Activated CD4-positive, alpha-beta T cell treated with anti-CD3 and anti-CD28 coated beads, Interleukin-2, Interleukin-4, amounts not matched to agents 100 ng/mL and 50 ng/mL, durations not matched to agents 16 hours and 8 hours (primary cell): ENCODE measurements at regions not wholly inside any gene's neighbourhood (a gene's known extent, or its start where the extent isn't known, plus 50 kb on each side); places are given as distances from the start of the nearest gene placed in this dataset.
"Not testable (repeated sequence)": the region's sequence is repeated elsewhere in the genome, so short reads cannot be mapped to it uniquely, and the experiment has no call there.

Experiments
- DNase-seq: peaks from one replicate; pipeline ENCODE4 v3.0.0-alpha.2; 2020; ENCODE audit warnings: low spot score

DNA sequence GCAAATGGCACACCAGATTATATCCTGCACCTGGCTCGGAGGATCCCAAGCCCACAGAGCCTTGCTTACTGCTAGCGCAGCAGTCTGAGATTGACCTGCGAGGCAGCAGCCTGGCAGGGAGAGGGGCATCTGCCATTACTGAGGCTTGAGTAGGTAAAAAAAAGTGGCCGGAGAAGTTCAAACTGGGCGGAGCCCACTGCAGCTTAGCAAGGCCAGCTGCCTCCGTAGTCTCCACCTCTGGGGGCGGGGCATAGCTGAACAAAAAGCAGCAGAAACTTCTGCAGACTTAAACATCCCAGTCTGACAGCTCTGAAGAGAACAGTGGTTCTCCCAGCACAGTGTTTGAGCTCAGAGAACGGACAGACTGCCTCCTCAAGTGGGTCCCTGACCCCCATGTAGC, 85.4 kb upstream of the TMEM170B start:
- DNase-seq = not testable (repeated sequence)

- no peak for DNase-seq
These were observed 87.5 kb upstream of the TMEM170B start for GRCh38 chr6:11450037-11450436.

DNA sequence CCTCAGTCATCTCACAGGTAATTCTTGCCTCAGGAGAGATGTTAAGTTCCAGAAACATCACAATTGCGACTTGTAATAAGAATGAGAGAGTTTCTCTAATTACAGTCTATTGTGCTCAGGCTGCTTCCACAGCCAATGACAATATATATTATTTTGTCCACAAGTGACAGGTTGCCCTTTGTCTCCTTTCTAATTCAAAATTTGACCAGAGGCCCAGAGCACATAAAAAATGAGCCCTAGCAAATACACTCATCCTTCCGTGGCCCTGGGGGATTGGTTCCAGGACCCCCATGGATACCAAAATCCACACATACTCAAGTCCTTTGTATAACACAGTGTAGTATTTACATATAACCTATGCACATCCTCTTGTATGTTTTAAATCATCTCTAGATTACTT, 88.1 kb upstream of the TMEM170B start:
- DNase-seq = no peak

- DNase-seq = no peak
These were observed 89.5 kb upstream of the TMEM170B start for GRCh38 chr6:11448038-11448437.

DNA sequence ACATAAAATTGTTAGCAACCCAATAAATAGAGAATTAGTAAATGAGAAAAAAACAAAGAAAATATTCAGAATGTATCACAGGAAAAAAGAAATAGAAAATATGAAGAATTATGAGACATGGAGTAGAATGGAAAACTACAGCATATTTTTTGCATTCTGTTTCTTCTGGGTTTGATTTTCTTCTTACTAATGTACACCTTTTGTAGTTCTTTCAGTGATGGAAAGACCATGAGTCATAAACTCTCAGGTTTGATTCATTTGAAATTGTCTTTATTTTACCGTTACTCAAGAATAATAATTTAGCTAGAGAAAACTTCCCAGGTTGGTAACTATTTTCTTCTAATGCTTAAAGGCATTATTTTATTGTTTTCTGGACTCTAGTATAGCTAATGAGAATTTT, 90.3 kb upstream of the TMEM170B start:
- DNase-seq = no peak

DNA sequence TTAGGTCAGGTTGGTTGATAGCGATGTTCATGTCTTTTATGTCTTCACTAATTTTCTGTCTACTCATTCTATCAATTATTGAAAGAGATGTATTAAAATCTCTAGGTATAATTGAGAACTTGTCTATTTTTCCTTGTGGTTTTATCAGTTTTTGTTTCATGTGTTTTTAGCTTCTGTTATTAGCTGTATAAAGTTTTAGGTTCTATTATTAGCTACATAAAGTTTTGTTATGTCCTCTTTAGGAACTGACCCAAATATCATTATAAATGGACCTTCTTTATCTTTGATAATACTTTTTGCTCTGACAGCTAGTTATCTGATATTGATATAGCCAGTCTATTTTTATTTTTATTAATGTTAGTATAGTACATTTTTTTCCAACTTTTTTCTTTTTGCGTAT, 92.4 kb upstream of the TMEM170B start:
- no peak for DNase-seq

GRCh38 chr6:11443125-11443524, 94.4 kb upstream of the TMEM170B start:
- DNase-seq = not testable (repeated sequence)

DNA sequence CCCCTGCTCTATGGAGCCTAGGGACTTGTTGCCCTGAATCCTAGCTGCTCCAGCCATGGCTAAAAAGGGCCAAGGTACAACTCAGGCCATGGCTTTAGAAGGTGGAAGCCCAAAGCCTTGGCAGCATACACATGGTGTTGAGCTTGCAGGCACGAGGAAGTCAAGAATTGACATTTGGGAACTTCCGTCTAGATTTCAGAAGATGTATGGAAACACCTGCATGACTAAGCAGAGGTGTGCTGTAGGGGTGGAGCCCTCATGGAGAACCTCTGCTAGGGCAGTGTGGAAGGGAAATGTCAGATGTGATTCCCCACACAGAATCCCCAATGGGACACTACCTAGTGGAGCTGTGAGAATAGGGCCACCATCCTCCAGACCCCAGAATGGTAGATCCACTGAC, 95.1 kb upstream of the TMEM170B start:
- DNase-seq = no peak

DNA sequence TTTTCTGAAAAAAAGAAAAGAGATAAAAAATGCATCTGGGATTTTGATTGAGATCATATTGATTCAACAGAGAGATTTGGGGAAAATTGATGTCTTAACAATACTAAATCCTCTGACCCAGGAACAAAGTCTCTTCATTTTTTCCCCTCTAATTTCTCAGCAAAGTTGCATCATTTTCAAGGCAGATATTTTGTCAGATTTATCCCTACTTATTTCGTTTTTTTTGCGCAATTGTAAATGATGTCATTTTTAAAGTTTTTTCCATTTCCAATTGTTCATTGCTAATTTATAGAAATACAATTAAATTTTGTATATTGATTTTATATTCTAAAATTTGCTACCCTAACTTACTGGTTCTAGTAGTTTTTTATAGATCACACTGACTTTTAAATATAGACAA, 97.7 kb upstream of the TMEM170B start:
- no peak for DNase-seq

GRCh38 chr6:11439017-11439420, 98.5 kb upstream of the TMEM170B start:
- no peak for DNase-seq

DNA sequence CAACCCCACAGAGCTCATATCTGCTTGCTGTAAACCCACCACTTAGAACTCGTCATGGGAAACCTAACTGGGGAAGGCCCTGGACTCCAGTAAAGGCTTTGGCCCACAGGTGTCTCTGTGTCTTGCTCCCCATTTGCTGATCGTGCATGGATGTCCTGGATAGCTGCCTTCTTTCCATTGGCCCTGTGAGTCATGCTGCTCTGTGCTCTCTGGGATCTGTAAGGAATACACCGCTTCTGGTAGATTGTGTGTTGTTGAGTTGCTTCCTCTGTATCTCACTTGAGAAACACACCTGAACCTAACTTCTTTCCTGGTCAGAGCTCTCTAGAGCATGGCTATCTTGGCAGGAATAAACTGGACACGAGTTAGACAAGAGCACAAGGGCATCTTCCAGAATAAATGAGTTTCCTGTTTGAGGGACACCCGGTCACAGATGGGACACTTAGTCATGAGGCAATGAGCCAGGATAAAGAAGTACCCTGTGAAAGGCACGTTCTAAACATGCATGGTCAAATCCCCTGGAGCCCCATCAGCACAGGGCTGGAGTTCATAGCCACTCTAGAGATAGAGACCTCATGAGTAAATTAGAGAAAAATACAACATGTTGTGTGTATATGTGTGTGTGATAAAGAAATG, 99.6 kb upstream of the TMEM170B start:
- DNase-seq = no peak

- DNase-seq = no peak
These were observed 100.9 kb upstream of the TMEM170B start for GRCh38 chr6:11436508-11437096.

DNA sequence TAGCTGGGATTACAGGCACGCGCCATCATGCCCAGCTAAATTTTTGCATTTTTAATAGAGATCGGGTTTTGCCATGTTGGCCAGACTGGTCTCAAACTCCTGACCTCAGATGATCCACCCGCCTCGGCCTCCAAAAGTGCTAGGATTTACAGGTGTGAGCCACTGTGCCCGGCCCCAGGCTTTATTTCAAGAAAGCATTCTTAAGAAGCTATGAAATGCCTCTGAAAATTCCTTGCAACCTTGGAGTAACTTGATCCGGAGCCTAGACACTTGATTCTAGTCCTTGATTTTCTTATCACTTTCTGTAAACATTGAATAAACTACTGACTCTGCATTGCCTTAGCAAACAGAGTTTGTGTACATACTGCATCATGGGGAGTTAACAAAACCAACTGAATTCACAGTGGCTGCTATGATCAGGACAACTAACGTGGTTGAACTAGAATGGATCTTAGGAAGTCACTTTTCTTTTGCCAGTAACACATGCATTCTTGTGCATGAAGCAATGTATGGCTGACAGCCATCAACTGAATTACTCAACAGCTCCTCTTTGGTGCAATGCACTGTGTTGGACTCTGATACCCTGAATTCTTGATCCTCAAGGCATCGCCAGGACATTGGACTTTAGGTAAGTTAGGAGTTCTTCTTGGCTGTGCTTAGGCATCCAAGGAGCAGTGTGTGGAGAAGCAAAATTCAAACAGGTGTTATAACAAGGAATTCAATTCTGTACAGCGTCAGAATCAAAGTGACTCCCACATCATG, 102.8 kb upstream of the TMEM170B start:
- no peak for DNase-seq

- DNase-seq = no peak
These were observed 103.7 kb upstream of the TMEM170B start for GRCh38 chr6:11433860-11434259.

GRCh38 chr6:11432713-11433450, 104.7 kb upstream of the TMEM170B start:
- DNase-seq = no peak

- DNase-seq = no peak
These were observed 105.5 kb upstream of the TMEM170B start for GRCh38 chr6:11432091-11432490.

DNA sequence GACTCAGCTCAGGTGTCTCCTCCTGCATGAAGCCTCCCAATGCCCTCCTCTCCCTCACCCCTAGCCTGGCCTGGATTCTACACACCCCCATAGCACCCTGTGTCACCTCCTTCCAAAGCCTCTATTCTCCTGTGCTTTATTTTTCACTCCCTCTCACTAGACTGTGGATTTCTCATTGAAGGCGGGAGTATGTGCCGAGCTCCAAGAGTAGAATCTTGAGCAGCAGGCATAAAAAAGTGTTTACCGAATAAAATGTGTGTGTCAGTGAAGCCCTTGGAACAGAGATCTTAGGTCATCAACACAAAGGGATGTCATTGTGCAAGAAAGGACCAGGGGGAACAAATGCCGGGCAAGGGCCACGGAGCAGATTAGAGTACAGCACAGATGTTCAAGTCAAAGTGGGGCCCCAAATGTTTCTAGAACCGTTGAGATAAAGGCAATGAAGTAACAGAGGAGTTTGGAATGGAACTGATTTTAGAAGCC, 106.1 kb upstream of the TMEM170B start:
- no peak for DNase-seq

DNA sequence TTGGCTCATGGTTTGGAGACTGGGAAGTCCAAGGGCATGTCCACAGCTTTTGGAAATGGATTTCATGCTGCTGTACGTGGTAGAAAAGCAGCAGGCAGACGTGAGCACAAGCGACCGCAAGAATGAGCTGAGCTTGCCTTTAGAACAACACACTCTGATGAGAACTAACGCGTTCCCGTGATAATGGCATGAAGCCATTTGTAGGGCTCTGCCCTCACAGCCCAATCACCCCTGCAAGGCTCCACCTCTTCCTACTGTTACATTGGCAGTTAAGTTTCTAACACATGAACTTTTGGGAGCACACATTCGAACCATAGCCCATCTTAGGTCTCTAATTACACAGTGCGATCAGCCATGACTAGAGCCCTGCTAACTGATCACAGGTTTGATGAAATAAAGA, 107.5 kb upstream of the TMEM170B start:
- DNase-seq = no peak

- DNase-seq = no peak
These were observed 108.0 kb upstream of the TMEM170B start for GRCh38 chr6:11429577-11429976.

DNA sequence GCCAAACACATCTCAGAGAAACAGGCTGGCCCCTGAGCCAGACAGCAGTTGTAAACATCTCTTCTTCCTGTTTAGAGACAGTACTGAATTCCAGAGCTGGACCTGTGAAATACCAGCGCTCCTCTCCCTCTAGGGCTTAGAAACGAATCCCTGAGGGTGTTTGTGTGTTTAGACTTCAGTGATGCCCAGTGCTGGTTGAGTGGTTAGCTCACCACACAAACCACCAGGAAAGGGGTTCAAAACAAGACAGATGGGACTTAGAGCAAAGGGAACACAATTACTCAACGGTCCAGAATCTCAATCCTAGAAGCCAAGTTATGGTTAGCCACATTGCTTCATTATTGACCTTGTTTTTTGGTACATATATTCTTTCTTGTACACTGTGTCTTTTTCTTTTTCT, 108.7 kb upstream of the TMEM170B start:
- DNase-seq = peak; percentile 39

GRCh38 chr6:11428371-11428770, 109.2 kb upstream of the TMEM170B start:
- no peak for DNase-seq

GRCh38 chr6:11427723-11428245, 109.8 kb upstream of the TMEM170B start:
- no peak for DNase-seq
